ENCODE measurements at regions not wholly inside any gene's neighbourhood (a gene's known extent, or its start where the extent isn't known, plus 50 kb on each side); places are given as distances from the start of the nearest gene placed in this dataset.

DNA sequence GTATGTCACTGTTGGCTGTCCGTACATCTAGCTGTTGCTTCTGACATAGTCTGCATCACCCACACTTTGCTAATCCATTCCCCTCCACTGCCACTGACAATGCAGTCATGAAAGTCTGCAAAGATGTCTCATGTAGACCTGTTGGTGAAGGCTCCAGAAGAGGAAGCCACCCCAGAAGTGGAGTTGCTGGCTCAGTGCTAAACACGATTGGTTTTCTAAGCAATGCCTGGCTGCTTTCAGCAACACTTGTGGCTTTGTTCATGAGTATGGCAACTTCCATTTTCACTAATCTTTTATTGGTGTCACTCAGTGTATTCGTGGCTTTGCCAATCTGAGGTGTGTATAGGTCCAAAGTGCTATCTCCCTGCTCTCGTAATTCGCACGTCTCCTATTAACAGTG is 288.1 kb downstream of the GADD45G start:
- Mint-ChIP-seq H3K4me1 (ENCODE audit: insufficient read depth, unreplicated experiment) (no peaks in the 10 kb centered on the region), H3K4me3 (ENCODE audit: unreplicated experiment) (no peak overlapping the region), H3K36me3 (ENCODE audit: insufficient read depth, unreplicated experiment) (peaks cover 7% of the 10 kb centered on the region), H3K9me3 (ENCODE audit: unreplicated experiment) (no peaks in the 10 kb centered on the region), H3K27ac (ENCODE audit: low read depth, unreplicated experiment) (no peak overlapping the region), H3K27me3 (ENCODE audit: insufficient read depth, unreplicated experiment) (peaks cover 15% of the 10 kb centered on the region)
- TF ChIP-seq CTCF (IDR thresholded peaks at IDR 0.05; ENCODE audit: unreplicated experiment) = no peak
- ChIA-PET POLR2A (no interaction called here), CTCF (no interaction called here)
- intact Hi-C loops (cut with micrococcal nuclease) = no loop called here
- no peak for DNase-seq (ENCODE audit: unreplicated experiment)
- BruUV-seq (replicated peaks) = no TSS peak

DNA sequence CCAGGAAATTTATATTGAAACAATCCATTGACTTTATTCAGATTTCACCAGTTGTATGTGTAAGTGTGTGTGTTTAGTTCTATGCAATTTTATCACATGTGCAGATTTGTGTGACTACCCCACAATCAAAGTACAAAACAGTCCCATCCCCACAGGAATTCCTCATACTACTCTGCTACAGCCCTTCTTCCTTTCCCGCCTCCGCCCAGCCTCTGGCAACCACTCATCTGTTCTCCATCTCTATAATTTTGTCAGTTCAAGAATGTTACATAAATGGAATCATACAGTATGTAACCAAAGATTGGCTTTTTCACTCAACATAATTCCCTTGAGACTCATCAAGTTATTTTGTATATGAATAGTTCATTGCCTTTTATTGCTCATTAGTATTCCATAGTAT is 289.1 kb downstream of the GADD45G start:
- POLR2A ChIA-PET = no interaction called here
- Mint-ChIP-seq H3K27me3 (ENCODE audit: insufficient read depth, unreplicated experiment) (peaks cover 23% of the 10 kb centered on the region), H3K36me3 (ENCODE audit: insufficient read depth, unreplicated experiment) (peaks cover 7% of the 10 kb centered on the region), H3K27ac (ENCODE audit: low read depth, unreplicated experiment) (no peak overlapping the region), H3K4me3 (ENCODE audit: unreplicated experiment) (no peak overlapping the region), H3K4me1 (ENCODE audit: insufficient read depth, unreplicated experiment) (no peaks in the 10 kb centered on the region), H3K9me3 (ENCODE audit: unreplicated experiment) (no peaks in the 10 kb centered on the region)
- CTCF ChIA-PET = interaction anchor here (0.7 kb wide), 1 partner anchor 41 kb away, joined by 3 read pairs; no protein-coding TSS in a partner anchor
- DNase-seq (ENCODE audit: unreplicated experiment) = no peak
- intact Hi-C loops (cut with micrococcal nuclease) = no loop called here
- no TSS peak for BruUV-seq (replicated peaks)
- TF ChIP-seq CTCF (IDR thresholded peaks at IDR 0.05; ENCODE audit: unreplicated experiment) = no peak

DNA sequence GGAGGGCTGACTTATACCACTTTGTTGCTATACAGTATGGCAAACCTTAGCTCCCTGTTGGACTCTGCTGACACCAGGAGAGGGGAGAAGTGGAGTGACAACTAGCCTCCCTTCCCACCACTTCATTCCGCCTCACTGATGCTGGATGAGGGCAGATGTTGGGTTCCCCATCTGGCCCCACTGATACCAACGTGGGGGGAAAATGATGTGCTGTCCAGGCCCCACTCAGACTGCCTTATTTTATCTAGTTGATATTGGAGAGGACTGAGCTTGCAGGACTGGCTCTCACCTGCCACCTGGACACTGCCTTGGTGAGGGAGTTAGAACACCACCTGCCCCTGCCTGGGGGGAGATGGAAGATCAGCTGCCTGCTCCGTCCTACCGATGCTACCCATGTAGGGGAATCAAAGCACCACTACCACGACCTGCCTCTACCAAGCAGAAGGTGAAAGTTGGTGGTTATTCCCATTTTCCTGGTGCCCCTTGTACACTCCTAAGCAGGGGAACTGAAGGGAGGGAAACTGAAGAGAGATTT is 292.1 kb downstream of the GADD45G start:
- CTCF ChIA-PET = interaction anchor here (0.5 kb wide), 1 partner anchor 204 kb away, joined by 4 read pairs; no protein-coding TSS in a partner anchor
- POLR2A ChIA-PET = interaction anchor here (0.7 kb wide), 1 partner anchor 14 kb away, joined by 3 read pairs; no protein-coding TSS in a partner anchor
- BruUV-seq (replicated peaks) = no TSS peak

GRCh38 chr9:89899573-89899972 is 294.8 kb downstream of the GADD45G start:
- H3K27me3 Mint-ChIP-seq (ENCODE audit: insufficient read depth, unreplicated experiment) = peaks cover 55% of the 10 kb centered on the region

More for the DNA sequence above, 292.1 kb downstream of the GADD45G start:
- no peak overlapping the region for H3K4me3 Mint-ChIP-seq (ENCODE audit: unreplicated experiment)
- no peaks in the 10 kb centered on the region for H3K4me1 Mint-ChIP-seq (ENCODE audit: insufficient read depth, unreplicated experiment)
- no peak for DNase-seq (ENCODE audit: unreplicated experiment)
- no peaks in the 10 kb centered on the region for H3K9me3 Mint-ChIP-seq (ENCODE audit: unreplicated experiment)
- intact Hi-C loops (cut with micrococcal nuclease) = no loop called here
- no peak overlapping the region for H3K27ac Mint-ChIP-seq (ENCODE audit: low read depth, unreplicated experiment)
- peaks cover 44% of the 10 kb centered on the region for H3K27me3 Mint-ChIP-seq (ENCODE audit: insufficient read depth, unreplicated experiment)
- peaks cover 7% of the 10 kb centered on the region for H3K36me3 Mint-ChIP-seq (ENCODE audit: insufficient read depth, unreplicated experiment)
- no peak for TF ChIP-seq CTCF (IDR thresholded peaks at IDR 0.05; ENCODE audit: unreplicated experiment)

More at GRCh38 chr9:89899573-89899972, 294.8 kb downstream of the GADD45G start:
- H3K27ac Mint-ChIP-seq (ENCODE audit: low read depth, unreplicated experiment) = no peak overlapping the region
- no peaks in the 10 kb centered on the region for H3K9me3 Mint-ChIP-seq (ENCODE audit: unreplicated experiment)
- H3K4me3 Mint-ChIP-seq (ENCODE audit: unreplicated experiment) = no peak overlapping the region
- no TSS peak for BruUV-seq (replicated peaks)
- H3K4me1 Mint-ChIP-seq (ENCODE audit: insufficient read depth, unreplicated experiment) = no peaks in the 10 kb centered on the region
- ChIA-PET CTCF (interaction anchor here (0.7 kb wide), 1 partner anchor 794 kb away, joined by 4 read pairs; no protein-coding TSS in a partner anchor), POLR2A (interaction anchor here (0.6 kb wide), 1 partner anchor 179 kb away, joined by 3 read pairs; no protein-coding TSS in a partner anchor)
- peaks cover 7% of the 10 kb centered on the region for H3K36me3 Mint-ChIP-seq (ENCODE audit: insufficient read depth, unreplicated experiment)
- TF ChIP-seq CTCF (IDR thresholded peaks at IDR 0.05; ENCODE audit: unreplicated experiment) = no peak
- no peak for DNase-seq (ENCODE audit: unreplicated experiment)
- intact Hi-C loops (cut with micrococcal nuclease) = no loop called here

All from MCF 10A (cell line).